Activated T-cell treated with anti-CD3 and anti-CD28 coated beads for 24 hours (primary cell): ENCODE measurements at regions not wholly inside any gene's neighbourhood (a gene's known extent, or its start where the extent isn't known, plus 50 kb on each side); places are given as distances from the start of the nearest gene placed in this dataset.
A peak's percentile ranks its signal among the peaks of the same experiment; 100 is the strongest.
"Not testable (repeated sequence)": the region's sequence is repeated elsewhere in the genome, so short reads cannot be mapped to it uniquely, and the experiment has no call there.

Experiments used
- DNase-seq: peaks from one replicate; pipeline ENCODE4 v3.0.0-alpha.2; 2020; ENCODE audit warnings: low read depth

DNA sequence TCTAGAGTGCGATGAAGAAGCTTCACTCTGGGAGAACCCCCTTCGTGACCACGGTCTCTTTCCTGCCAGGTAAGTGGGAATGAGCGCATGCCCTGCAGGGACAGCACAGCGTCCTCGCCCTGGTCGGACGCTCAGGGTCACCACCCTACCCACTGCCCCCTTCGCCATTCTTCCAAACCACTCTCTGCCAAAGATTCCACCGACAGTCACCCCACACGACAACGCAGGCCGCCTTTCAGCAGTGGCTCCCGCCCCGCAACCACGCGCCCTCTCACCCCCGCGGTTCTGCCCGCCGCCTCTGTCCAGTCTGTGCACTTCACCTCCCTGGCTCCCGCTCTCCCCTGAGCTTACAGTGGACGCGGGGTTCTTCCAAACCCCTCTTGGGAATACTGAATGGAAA, 82.3 kb upstream of the FCGR1A start:
- DNase-seq: not testable (repeated sequence)

- DNase-seq: not testable (repeated sequence)
Measured at GRCh38 chr1:149700677-149701567, 81.6 kb upstream of the FCGR1A start.

GRCh38 chr1:149708192-149708853, 74.2 kb upstream of the FCGR1A start:
- peak; percentile 73 for DNase-seq

GRCh38 chr1:149711651-149712050, 70.8 kb upstream of the FCGR1A start:
- not testable (repeated sequence) for DNase-seq

DNA sequence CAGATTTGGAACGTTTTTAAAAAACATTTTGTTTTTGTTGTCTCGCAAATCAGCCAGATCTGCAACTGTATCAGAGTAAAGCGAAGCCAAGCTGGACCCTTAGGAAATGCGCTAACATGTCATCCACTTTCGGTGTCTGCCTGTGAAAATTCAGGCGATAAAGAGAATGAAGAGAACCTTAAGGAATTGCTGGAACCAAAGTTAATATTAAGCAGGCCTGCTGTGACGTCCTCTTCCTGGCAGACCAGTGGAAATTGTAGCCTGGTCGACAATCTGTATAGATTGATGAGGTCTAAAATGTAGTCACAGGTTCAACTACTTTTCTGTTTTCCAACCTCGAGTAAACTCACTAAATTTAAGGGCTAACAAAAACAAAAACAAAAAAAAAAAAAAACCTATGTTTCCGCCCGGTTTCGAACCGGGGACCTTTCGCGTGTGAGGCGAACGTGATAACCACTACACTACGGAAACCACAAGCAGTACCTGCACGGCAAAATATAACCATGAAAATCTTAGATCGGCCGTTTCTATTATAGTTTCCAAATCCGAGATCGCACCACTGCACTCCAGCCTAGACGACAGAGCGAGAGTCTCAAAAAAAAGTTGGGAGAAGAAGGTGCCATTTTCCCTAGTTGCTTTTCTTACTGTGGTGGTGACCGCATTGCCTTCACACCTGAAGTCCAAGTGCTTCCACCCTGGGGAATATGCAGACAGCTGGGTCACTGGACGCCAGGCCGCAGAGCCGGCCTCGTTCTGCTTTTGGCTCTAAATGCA, 70.2 kb upstream of the FCGR1A start:
- DNase-seq: peak; percentile 54

- not testable (repeated sequence) for DNase-seq
Measured at GRCh38 chr1:149713513-149713912, 69.0 kb upstream of the FCGR1A start.

GRCh38 chr1:149713952-149714351, 68.5 kb upstream of the FCGR1A start:
- DNase-seq: not testable (repeated sequence)

GRCh38 chr1:149724618-149725302, 57.7 kb upstream of the FCGR1A start:
- not testable (repeated sequence) for DNase-seq

- DNase-seq: not testable (repeated sequence)
Measured at GRCh38 chr1:149726688-149727087, 55.8 kb upstream of the FCGR1A start.

- DNase-seq: not testable (repeated sequence)
Measured at GRCh38 chr1:149728598-149728997, 53.9 kb upstream of the FCGR1A start.
